ENCODE measurements at regions not wholly inside any gene's neighbourhood (a gene's known extent, or its start where the extent isn't known, plus 50 kb on each side); places are given as distances from the start of the nearest gene placed in this dataset.

DNA sequence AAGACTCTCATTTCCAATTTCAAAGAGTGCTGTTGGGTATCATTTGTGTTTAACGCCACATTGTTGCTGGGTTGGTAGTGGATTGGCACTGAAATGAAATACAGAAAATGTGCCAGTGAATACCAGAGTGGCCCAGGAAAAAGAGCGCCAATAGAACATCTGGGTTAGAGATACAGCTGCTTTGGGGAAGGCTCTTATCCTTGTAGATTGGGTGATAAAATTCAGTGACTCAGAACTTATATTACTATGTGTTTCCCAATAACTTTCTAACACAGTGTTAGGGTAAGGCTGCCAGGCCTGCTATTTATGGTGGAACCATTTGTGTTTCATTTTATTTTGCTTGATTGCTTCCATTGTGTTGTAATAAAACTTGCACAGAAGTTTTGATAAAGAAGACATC lies 168.2 kb upstream of the SSTR1 start:
- TF ChIP-seq, protein P1, sequence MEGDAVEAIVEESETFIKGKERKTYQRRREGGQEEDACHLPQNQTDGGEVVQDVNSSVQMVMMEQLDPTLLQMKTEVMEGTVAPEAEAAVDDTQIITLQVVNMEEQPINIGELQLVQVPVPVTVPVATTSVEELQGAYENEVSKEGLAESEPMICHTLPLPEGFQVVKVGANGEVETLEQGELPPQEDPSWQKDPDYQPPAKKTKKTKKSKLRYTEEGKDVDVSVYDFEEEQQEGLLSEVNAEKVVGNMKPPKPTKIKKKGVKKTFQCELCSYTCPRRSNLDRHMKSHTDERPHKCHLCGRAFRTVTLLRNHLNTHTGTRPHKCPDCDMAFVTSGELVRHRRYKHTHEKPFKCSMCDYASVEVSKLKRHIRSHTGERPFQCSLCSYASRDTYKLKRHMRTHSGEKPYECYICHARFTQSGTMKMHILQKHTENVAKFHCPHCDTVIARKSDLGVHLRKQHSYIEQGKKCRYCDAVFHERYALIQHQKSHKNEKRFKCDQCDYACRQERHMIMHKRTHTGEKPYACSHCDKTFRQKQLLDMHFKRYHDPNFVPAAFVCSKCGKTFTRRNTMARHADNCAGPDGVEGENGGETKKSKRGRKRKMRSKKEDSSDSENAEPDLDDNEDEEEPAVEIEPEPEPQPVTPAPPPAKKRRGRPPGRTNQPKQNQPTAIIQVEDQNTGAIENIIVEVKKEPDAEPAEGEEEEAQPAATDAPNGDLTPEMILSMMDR (IDR thresholded peaks at IDR 0.05), result no peak
- TF ChIP-seq POLR2AphosphoS5 (IDR thresholded peaks at IDR 0.05; ENCODE audit: low read depth, low read length), result no peak
- TF ChIP-seq, protein P2, sequence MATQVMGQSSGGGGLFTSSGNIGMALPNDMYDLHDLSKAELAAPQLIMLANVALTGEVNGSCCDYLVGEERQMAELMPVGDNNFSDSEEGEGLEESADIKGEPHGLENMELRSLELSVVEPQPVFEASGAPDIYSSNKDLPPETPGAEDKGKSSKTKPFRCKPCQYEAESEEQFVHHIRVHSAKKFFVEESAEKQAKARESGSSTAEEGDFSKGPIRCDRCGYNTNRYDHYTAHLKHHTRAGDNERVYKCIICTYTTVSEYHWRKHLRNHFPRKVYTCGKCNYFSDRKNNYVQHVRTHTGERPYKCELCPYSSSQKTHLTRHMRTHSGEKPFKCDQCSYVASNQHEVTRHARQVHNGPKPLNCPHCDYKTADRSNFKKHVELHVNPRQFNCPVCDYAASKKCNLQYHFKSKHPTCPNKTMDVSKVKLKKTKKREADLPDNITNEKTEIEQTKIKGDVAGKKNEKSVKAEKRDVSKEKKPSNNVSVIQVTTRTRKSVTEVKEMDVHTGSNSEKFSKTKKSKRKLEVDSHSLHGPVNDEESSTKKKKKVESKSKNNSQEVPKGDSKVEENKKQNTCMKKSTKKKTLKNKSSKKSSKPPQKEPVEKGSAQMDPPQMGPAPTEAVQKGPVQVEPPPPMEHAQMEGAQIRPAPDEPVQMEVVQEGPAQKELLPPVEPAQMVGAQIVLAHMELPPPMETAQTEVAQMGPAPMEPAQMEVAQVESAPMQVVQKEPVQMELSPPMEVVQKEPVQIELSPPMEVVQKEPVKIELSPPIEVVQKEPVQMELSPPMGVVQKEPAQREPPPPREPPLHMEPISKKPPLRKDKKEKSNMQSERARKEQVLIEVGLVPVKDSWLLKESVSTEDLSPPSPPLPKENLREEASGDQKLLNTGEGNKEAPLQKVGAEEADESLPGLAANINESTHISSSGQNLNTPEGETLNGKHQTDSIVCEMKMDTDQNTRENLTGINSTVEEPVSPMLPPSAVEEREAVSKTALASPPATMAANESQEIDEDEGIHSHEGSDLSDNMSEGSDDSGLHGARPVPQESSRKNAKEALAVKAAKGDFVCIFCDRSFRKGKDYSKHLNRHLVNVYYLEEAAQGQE (IDR thresholded peaks at IDR 0.05; ENCODE audit: insufficient read depth in 1 of 2, low read depth in 2 of 2, low read length in 1 of 2), result no peak
- no peak for TF ChIP-seq SIN3A (IDR thresholded peaks at IDR 0.05; ENCODE audit: borderline replicate concordance, insufficient read depth, low read depth, low read length)
